Stimulated activated naive CD8-positive, alpha-beta T cell treated with anti-CD3 and anti-CD28 coated beads, Interleukin-15, Interleukin-2, amounts not matched to agents 100 ng/mL and 50 ng/mL, for 24 hours (primary cell): ENCODE measurements at regions not wholly inside any gene's neighbourhood (a gene's known extent, or its start where the extent isn't known, plus 50 kb on each side); places are given as distances from the start of the nearest gene placed in this dataset.
A peak's percentile ranks its signal among the peaks of the same experiment; 100 is the strongest.

Experiments
- H3K27ac Mint-ChIP-seq: one replicate; pipeline ENCODE4 v1.8.0; 2021; ENCODE audit warnings: mild to moderate bottlenecking, mixed read lengths
- H3K27me3 Mint-ChIP-seq: one replicate; pipeline ENCODE4 v1.8.0; 2021; ENCODE audit warnings: mixed read lengths
- H3K36me3 Mint-ChIP-seq: one replicate; pipeline ENCODE4 v1.8.0; 2021; ENCODE audit warnings: low read depth, mixed read lengths
- H3K4me1 Mint-ChIP-seq: one replicate; pipeline ENCODE4 v1.8.0; 2021; ENCODE audit warnings: low read depth, mixed read lengths
- H3K4me3 Mint-ChIP-seq: one replicate; pipeline ENCODE4 v1.8.0; 2021; ENCODE audit warnings: mild to moderate bottlenecking, mixed read lengths
- H3K9me3 Mint-ChIP-seq: one replicate; pipeline ENCODE4 v1.8.0; 2021; ENCODE audit warnings: mixed read lengths

DNA sequence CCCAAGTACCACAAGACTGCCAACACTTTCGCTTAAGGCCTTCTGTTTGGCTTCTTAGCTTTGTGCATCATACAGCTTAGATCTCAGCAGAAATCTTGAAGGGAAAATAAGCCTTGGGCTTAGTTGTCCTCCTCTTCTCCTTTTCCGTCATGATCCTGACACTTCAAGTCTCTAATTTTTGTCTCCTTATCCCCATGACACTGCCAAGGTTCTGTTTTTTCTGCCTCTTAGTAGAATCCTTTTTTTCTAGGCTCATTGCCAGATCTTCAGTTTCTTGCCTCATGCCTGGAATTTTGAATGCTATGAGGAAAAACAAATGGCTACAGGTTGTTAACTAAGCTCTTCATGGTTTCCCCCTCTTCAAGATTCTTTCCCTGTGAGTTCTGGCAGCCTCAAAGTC is 450.4 kb downstream of the LRFN5 start:
- Mint-ChIP-seq H3K27ac (no peak overlapping the region), H3K36me3 (no peaks in the 10 kb centered on the region), H3K27me3 (no peaks in the 10 kb centered on the region), H3K9me3 (no peaks in the 10 kb centered on the region), H3K4me1 (no peaks in the 10 kb centered on the region), H3K4me3 (no peak overlapping the region)

- peaks cover 6% of the 10 kb centered on the region for H3K9me3 Mint-ChIP-seq
- H3K27me3 Mint-ChIP-seq, result no peaks in the 10 kb centered on the region
- no peak overlapping the region for H3K4me3 Mint-ChIP-seq
- no peak overlapping the region for H3K27ac Mint-ChIP-seq
- H3K4me1 Mint-ChIP-seq, result no peaks in the 10 kb centered on the region
- H3K36me3 Mint-ChIP-seq, result no peaks in the 10 kb centered on the region
Observed at GRCh38 chr14:42047421-42048055, 440.9 kb downstream of the LRFN5 start.

DNA sequence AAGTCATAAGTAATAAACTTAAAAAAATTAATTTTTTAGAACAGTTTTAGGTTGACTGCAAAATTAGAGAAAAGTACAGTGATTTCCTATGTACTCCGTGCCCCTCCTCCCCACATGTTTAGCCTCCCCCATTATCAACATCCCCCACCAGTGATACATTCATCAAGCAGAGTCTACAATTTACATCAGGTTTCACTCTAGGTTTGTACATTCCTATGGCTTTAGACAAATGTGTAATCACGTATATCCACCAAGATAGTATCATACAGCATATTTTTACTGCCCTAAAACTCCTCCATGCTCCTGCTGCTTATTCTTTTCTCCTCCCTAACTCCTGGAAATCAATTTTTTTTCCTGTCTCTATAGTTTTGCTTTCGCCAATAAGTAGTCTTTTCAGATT is 438.7 kb downstream of the LRFN5 start:
- H3K4me1 Mint-ChIP-seq, result no peaks in the 10 kb centered on the region
- H3K27me3 Mint-ChIP-seq, result no peaks in the 10 kb centered on the region
- peaks cover 6% of the 10 kb centered on the region for H3K9me3 Mint-ChIP-seq
- H3K4me3 Mint-ChIP-seq, result no peak overlapping the region
- H3K27ac Mint-ChIP-seq, result no peak overlapping the region
- no peaks in the 10 kb centered on the region for H3K36me3 Mint-ChIP-seq

- no peaks in the 10 kb centered on the region for H3K27me3 Mint-ChIP-seq
- H3K27ac Mint-ChIP-seq, result no peak overlapping the region
- H3K4me3 Mint-ChIP-seq, result no peak overlapping the region
- no peaks in the 10 kb centered on the region for H3K36me3 Mint-ChIP-seq
- no peaks in the 10 kb centered on the region for H3K4me1 Mint-ChIP-seq
- H3K9me3 Mint-ChIP-seq, result peaks cover 8% of the 10 kb centered on the region
Observed at GRCh38 chr14:42028607-42029006, 421.9 kb downstream of the LRFN5 start.

DNA sequence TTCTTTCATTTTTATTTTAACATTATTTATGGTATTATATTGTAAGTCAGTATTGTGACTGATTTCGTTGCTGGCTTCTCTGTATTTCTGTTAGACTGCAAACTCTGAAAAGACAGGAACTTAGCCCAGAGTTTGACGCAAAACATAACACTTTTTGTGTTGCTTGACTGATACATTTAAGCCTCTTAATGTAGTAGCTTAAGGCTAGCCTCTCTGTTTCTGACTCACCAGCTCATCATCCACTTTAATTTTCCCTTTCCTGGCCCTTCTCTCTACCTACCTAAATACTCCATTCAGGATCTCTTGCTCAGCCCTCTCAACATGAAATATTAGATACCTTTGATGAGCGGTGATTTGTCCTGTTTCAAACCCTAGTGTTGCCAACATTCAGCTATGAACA is 420.6 kb downstream of the LRFN5 start:
- H3K27me3 Mint-ChIP-seq, result no peaks in the 10 kb centered on the region
- H3K4me3 Mint-ChIP-seq, result no peak overlapping the region
- H3K4me1 Mint-ChIP-seq, result no peaks in the 10 kb centered on the region
- H3K27ac Mint-ChIP-seq, result no peak overlapping the region
- H3K9me3 Mint-ChIP-seq, result peaks cover 8% of the 10 kb centered on the region
- no peaks in the 10 kb centered on the region for H3K36me3 Mint-ChIP-seq

DNA sequence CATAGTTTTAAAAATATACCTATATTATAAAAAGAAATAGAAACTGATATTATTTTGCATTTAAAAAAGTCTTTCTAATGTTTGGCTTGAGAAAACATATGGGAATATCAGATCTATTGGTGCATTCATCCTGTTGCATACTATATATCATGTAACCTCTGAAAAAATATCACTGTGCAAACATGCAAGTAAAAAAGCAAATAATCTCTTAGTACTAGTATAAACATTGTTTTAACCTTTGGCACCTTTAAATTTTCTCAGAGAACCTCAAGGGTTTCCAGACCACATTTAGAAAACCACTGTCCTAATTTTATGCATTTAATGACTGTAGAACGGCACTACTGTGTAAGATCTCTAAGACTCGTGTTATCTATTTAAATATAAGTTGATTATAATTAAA is 416.8 kb downstream of the LRFN5 start:
- H3K27me3 Mint-ChIP-seq, result no peaks in the 10 kb centered on the region
- no peaks in the 10 kb centered on the region for H3K4me1 Mint-ChIP-seq
- H3K36me3 Mint-ChIP-seq, result no peaks in the 10 kb centered on the region
- peaks cover 22% of the 10 kb centered on the region for H3K9me3 Mint-ChIP-seq
- H3K4me3 Mint-ChIP-seq, result no peak overlapping the region
- no peak overlapping the region for H3K27ac Mint-ChIP-seq

- no peaks in the 10 kb centered on the region for H3K4me1 Mint-ChIP-seq
- H3K4me3 Mint-ChIP-seq, result no peak overlapping the region
- H3K9me3 Mint-ChIP-seq, result peaks cover 16% of the 10 kb centered on the region
Observed at GRCh38 chr14:42014301-42014700, 407.6 kb downstream of the LRFN5 start.

DNA sequence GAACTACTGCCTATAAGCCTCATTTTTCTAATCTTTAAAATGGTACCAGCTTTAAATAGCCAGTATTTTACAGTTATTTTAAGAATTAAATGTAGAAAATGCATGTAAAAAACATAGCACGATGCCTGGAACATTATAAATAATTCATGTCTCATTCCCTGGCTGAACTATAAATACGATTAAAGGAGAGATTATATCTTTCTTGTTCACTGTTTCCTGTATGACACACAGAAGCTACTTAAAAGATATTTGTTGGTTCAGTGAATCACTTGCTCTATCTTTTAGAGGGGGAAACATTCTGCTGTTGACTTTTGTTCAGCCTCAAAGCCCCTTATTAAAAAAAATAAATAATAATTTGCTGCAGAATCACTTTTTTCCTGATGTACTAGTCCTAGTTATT is 406.9 kb downstream of the LRFN5 start:
- Mint-ChIP-seq H3K4me3 (no peak overlapping the region), H3K36me3 (no peaks in the 10 kb centered on the region), H3K27me3 (no peaks in the 10 kb centered on the region), H3K4me1 (no peaks in the 10 kb centered on the region), H3K9me3 (peaks cover 10% of the 10 kb centered on the region), H3K27ac (no peak overlapping the region)

More at GRCh38 chr14:42014301-42014700, 407.6 kb downstream of the LRFN5 start:
- Mint-ChIP-seq H3K27me3 (no peaks in the 10 kb centered on the region), H3K36me3 (no peaks in the 10 kb centered on the region), H3K27ac (no peak overlapping the region)

DNA sequence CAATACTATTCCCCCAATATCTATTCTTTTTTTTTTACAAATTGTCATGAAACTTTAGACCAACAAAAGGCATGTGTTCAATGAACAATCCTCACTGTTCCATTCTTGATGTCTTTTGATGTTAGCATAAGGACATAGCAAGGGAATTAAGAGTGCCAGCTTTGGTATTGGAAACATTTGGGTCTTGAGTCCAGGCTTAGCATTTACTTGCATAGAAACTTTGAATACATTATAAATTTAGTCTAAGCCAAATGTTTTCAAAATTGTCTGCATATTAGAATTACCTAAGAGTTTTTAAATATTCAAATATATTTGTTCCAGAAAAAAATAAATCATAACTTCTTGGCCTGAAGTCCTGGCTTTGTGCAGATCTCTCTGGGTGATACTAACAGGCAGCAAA is 406.5 kb downstream of the LRFN5 start:
- H3K9me3 Mint-ChIP-seq, result peaks cover 10% of the 10 kb centered on the region

DNA sequence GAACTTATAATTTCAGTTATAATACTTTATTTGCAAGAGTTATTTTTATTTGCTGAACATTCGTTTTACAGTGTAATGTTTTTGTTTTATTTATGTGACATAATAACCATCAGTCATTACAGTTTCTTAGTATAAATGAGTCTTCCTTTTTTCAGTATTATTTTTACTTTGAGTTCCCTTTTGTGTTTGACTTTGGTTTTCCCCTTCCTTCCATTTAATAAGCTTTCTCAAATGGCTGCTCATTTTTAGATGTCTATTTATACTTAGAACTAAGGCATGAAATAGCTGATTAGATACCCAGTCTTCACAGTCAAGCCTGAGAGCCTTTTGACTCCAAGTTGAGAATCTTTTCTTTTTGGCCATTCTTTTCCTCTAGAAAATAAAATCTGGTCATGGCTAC is 404.5 kb downstream of the LRFN5 start:
- Mint-ChIP-seq H3K4me1 (no peaks in the 10 kb centered on the region), H3K9me3 (peaks cover 10% of the 10 kb centered on the region), H3K27ac (peak overlapping the region; percentile 45), H3K4me3 (no peak overlapping the region), H3K36me3 (no peaks in the 10 kb centered on the region), H3K27me3 (no peaks in the 10 kb centered on the region)

More for the DNA sequence above, 406.5 kb downstream of the LRFN5 start:
- H3K27me3 Mint-ChIP-seq, result no peaks in the 10 kb centered on the region
- H3K4me1 Mint-ChIP-seq, result no peaks in the 10 kb centered on the region
- no peaks in the 10 kb centered on the region for H3K36me3 Mint-ChIP-seq
- H3K4me3 Mint-ChIP-seq, result no peak overlapping the region
- H3K27ac Mint-ChIP-seq, result no peak overlapping the region

DNA sequence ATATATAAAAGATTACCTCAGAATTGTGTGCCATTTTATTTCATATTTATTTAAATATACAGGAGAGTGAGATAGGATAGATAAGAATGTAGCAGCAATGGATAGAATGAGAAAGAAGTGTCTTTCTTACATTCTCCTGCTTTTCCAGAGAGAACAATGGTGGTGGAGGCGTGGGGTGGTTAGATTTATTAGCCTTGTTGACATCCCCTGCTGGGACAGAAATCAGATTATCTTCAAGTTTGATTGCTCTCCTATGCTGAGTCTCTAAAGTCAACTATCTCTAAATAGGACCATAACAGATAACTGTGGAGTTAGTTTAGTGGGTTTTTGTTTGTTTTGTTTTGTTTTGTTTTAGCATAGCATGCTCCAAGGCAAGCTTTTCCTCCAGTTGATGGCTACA is 397.6 kb downstream of the LRFN5 start:
- no peaks in the 10 kb centered on the region for H3K9me3 Mint-ChIP-seq
- H3K4me1 Mint-ChIP-seq, result no peaks in the 10 kb centered on the region
- no peak overlapping the region for H3K27ac Mint-ChIP-seq
- H3K36me3 Mint-ChIP-seq, result no peaks in the 10 kb centered on the region
- H3K4me3 Mint-ChIP-seq, result no peak overlapping the region
- no peaks in the 10 kb centered on the region for H3K27me3 Mint-ChIP-seq

DNA sequence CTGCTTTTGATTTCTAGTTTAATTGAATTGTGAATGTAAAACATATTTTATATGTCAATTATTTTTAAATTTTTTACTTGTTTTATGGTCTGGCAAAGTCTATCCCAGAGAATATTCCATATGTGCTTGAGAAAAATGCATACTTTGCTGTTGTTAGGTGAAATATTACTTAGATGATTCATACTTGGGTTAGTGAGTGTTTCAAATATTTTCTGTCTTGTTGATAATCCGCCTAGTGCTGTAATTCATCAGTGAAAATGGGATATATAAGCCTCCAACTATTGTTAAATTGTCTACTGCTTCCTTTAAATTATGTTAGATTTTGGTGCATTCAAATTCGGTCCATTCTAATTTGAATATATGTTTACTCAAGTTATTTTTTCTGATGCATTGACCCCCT is 395.5 kb downstream of the LRFN5 start:
- Mint-ChIP-seq H3K27ac (no peak overlapping the region), H3K36me3 (no peaks in the 10 kb centered on the region), H3K4me1 (no peaks in the 10 kb centered on the region), H3K9me3 (no peaks in the 10 kb centered on the region), H3K27me3 (no peaks in the 10 kb centered on the region), H3K4me3 (no peak overlapping the region)

DNA sequence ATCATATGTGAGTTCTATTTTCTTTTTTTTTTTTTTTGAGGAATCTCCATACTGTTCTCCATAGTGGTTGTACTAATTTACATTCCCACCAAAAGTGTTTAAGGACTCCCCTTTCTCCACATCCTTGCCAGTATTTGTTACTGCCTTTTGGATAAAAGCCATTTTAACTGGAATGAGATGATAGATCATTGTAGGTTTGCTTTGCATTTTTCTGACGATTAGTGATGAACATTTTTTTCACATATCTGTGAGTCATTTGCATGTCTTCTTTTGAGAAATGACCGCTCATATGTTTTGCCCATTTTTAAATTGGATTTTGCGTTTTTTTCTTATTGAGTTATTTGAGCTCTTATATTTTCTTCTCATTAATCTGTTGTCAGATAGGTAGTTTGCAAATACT is 394.8 kb downstream of the LRFN5 start:
- no peaks in the 10 kb centered on the region for H3K9me3 Mint-ChIP-seq
- H3K4me1 Mint-ChIP-seq, result no peaks in the 10 kb centered on the region
- no peaks in the 10 kb centered on the region for H3K36me3 Mint-ChIP-seq
- H3K27ac Mint-ChIP-seq, result no peak overlapping the region
- H3K4me3 Mint-ChIP-seq, result no peak overlapping the region
- H3K27me3 Mint-ChIP-seq, result no peaks in the 10 kb centered on the region

DNA sequence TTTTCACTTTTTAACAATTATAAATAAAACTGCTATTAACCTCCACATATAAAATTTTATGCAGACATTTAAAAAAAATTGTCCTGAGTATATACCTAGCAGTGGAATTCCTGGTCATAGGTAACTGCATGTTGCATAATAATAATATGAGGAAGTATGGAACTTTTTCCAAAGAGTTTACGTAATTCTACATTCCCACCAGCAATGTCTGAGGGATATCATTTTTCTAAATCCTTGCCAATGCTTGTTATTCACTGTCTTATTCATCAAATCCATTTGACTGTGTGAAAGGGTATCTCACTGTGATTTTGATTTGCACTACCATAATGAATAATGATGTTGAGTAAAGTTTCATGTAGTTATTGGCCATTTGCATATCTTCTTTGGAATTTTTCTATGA is 393.8 kb downstream of the LRFN5 start:
- Mint-ChIP-seq H3K4me3 (no peak overlapping the region), H3K36me3 (no peaks in the 10 kb centered on the region), H3K27ac (no peak overlapping the region), H3K9me3 (no peaks in the 10 kb centered on the region), H3K4me1 (no peaks in the 10 kb centered on the region), H3K27me3 (no peaks in the 10 kb centered on the region)

- no peaks in the 10 kb centered on the region for H3K4me1 Mint-ChIP-seq
- H3K36me3 Mint-ChIP-seq, result no peaks in the 10 kb centered on the region
- H3K27me3 Mint-ChIP-seq, result no peaks in the 10 kb centered on the region
- H3K4me3 Mint-ChIP-seq, result no peak overlapping the region
- H3K27ac Mint-ChIP-seq, result no peak overlapping the region
- H3K9me3 Mint-ChIP-seq, result no peaks in the 10 kb centered on the region
Observed at GRCh38 chr14:41993687-41994086, 387.0 kb downstream of the LRFN5 start.

DNA sequence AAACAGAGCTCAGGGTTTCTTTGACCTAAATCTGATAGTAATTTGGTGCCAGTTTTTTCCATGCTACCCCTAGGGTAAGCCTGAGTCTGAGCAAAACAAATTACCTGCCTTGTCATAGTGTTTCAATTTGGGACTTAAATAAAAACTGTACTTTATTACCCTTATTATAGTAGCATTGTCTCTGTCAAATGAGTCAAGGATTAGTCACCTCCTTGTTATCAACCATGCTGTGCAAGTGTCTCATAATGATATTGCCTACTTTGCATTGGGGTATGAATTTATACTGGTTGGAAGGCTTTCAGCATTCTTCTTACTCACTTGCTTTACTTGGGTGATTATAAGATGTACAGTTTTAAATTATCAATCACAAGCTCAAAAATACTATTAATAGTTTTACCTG is 380.0 kb downstream of the LRFN5 start:
- H3K9me3 Mint-ChIP-seq, result no peaks in the 10 kb centered on the region
- H3K4me3 Mint-ChIP-seq, result no peak overlapping the region
- no peaks in the 10 kb centered on the region for H3K4me1 Mint-ChIP-seq
- no peak overlapping the region for H3K27ac Mint-ChIP-seq
- H3K27me3 Mint-ChIP-seq, result no peaks in the 10 kb centered on the region
- H3K36me3 Mint-ChIP-seq, result no peaks in the 10 kb centered on the region
